Heart left ventricle (tissue), 16 donors: ENCODE measurements at regions not wholly inside any gene's neighbourhood (a gene's known extent, or its start where the extent isn't known, plus 50 kb on each side); places are given as distances from the start of the nearest gene placed in this dataset.

Experiments used
- ATAC-seq, 4 donors: fragments of 200-7000 bp; cut with Tn5 transposase; one replicate each; pipeline ENCODE4 v1.9.1; 2020 to 2022; ENCODE audit warnings: moderate library complexity in 4 of 4, mild to moderate bottlenecking in 3 of 4, moderate number of reproducible peaks in 1 of 4
- DNase-seq, 5 donors: peaks; one replicate each; pipeline ENCODE4 v3.0.0-alpha.2; 2020
- H3K27ac ChIP-seq, 12 donors: fragments of 200-600 bp; sonication (generic) in 4 of 12; one replicate each; pipeline versions ENCODE4 v1.5.0 to v1.8.0; 2016 to 2022; ENCODE audit warnings: mild to moderate bottlenecking in 2 of 12
- H3K27me3 ChIP-seq, 9 donors: fragments of 200-600 bp; sonication (generic) in 2 of 9; one replicate each; pipeline versions ENCODE4 v1.5.1 to v1.8.0; 2016 to 2022; ENCODE audit warnings: mild to moderate bottlenecking in 3 of 9
- H3K36me3 ChIP-seq, 9 donors: fragments of 200-600 bp; sonication (generic) in 2 of 9; one replicate each; pipeline versions ENCODE4 v1.5.0 to v1.8.0; 2018 to 2022; ENCODE audit warnings: mild to moderate bottlenecking in 2 of 9
- H3K4me1 ChIP-seq, 12 donors: fragments of 200-600 bp; sonication (generic) in 4 of 12; one replicate each; pipeline versions ENCODE4 v1.5.0 to v1.8.0; 2016 to 2022; ENCODE audit warnings: mild to moderate bottlenecking in 3 of 12
- H3K4me3 ChIP-seq, 12 donors: fragments of 200-600 bp; sonication (generic) in 4 of 12; one replicate each; pipeline versions ENCODE4 v1.5.0 to v1.8.0; 2017 to 2022; ENCODE audit warnings: mild to moderate bottlenecking in 9 of 12, moderate library complexity in 4 of 12
- H3K9me3 ChIP-seq, 12 donors: fragments of 200-600 bp; sonication (generic) in 4 of 12; one replicate each; pipeline versions ENCODE4 v1.5.0 to v1.8.0; 2016 to 2022; ENCODE audit warnings: mild to moderate bottlenecking in 1 of 12
- POLR2A ChIP-seq, 2 donors: fragments of 450-650 bp; IDR thresholded peaks; one replicate each; pipeline ENCODE4 v1.6.1; 2017; ENCODE audit warnings: antibody characterized with exemption in 2 of 2, mild to moderate bottlenecking in 2 of 2, moderate library complexity in 2 of 2
- WGBS, 4 donors: extraction: QIAGEN DNeasy Blood & Tissue Kit in 2 of 4; methylation state at CpG; one replicate each; pipeline versions ENCODE4 v1.1.5 to v1.1.7; 2013 to 2018; 5-methylcytosine and 5-hydroxymethylcytosine counted together
- intact Hi-C, 10 donors: fragments of 100-400 bp; cut with DNase I; formaldehyde crosslinking; loops; one replicate each; pipeline versions ENCODE4 v1.11.1 to v1.14.2; 2022
- TF ChIP-seq, protein P1 (sequence below), 12 donors: fragments of 200-600 bp; sonication (generic) in 4 of 12; IDR thresholded peaks; one replicate each; pipeline versions ENCODE4 v1.5.0 to v1.8.0; 2018 to 2022; ENCODE audit warnings: antibody characterized with exemption in 12 of 12, mild to moderate bottlenecking in 5 of 12
- donor health status: ischemic (EF 13 %, LVEDD 7.1; RV severe dilation, severe dysfunction).
- donor health status: healthy with polysubstance abuse.
- donor health status: DM: no; HTN: yes; CAD: no.
- donor health status: DM: no; HTN: no; CAD: no.
- donor health status: ischemic (EF 25% LVEDD 6.9; RV normal size, moderate dysfunction).
- donor health status: ischemic (EF 25% LVEDD 5.7; RV mildly dilated, moderate dysfunction).
- donor health status: healthy.
- donor health status: DM: yes; HTN: yes; CAD: no.
- donor health status: ischemic (EF 35%, LVEDD 5.7; RV mildly dilated, moderate dysfunction).
- donor health status: nonischemic (EF 11% LVEDD 7.7; RV severe dilation, severe dysfunction).
- donor health status: DM: yes; HTN: yes; CAD: no.
- donor health status: PGD.
- donor health status: ischemic (EF 29% LVEDD 5.4; RV normal size, mild dysfunction).
- donor health status: nonischemic (EF 23%, LVEDD 6.1; RV moderate dilation, normal function).

GRCh38 chr11:95295382-95296149 is 64.6 kb upstream of the SESN3 start:
- TF ChIP-seq POLR2A (IDR thresholded peaks at IDR 0.05): no peak
- TF ChIP-seq, protein P1, sequence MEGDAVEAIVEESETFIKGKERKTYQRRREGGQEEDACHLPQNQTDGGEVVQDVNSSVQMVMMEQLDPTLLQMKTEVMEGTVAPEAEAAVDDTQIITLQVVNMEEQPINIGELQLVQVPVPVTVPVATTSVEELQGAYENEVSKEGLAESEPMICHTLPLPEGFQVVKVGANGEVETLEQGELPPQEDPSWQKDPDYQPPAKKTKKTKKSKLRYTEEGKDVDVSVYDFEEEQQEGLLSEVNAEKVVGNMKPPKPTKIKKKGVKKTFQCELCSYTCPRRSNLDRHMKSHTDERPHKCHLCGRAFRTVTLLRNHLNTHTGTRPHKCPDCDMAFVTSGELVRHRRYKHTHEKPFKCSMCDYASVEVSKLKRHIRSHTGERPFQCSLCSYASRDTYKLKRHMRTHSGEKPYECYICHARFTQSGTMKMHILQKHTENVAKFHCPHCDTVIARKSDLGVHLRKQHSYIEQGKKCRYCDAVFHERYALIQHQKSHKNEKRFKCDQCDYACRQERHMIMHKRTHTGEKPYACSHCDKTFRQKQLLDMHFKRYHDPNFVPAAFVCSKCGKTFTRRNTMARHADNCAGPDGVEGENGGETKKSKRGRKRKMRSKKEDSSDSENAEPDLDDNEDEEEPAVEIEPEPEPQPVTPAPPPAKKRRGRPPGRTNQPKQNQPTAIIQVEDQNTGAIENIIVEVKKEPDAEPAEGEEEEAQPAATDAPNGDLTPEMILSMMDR (IDR thresholded peaks at IDR 0.05): no peak
- intact Hi-C loops: no loop called here
- Histone ChIP-seq H3K4me3 (no peak overlapping the region), H3K27ac (no peak overlapping the region), H3K36me3 (no peaks in the 10 kb centered on the region), H3K27me3 (no peaks in the 10 kb centered on the region), H3K9me3 (no peaks in the 10 kb centered on the region), H3K4me1 (peaks cover 0 to 21% (median 0%) of the 10 kb centered on the region in 12 donors)
- DNase-seq (no peak), ATAC-seq (no peak)
- WGBS, 4 donors: 94 to 95% (median 94%) methylated on average over 8 of the region's 8 CpGs

DNA sequence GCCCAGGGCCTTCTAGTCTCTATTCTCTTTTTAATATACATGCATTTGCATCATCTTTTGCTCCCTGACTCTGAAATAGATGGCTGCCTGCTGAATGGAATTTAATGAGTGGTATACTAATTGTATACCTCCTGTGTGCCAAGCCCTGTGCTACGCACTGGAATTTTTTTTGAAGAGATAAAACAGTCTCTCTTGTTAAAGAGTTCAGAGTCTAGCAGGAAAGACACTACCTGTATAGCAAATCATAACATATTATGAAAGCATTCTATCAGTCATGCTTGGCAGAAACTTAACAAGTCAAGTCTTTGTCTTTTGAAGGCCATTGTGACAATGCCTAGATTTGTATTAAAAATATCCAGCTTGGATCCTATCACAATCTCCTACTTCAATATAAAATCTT is 63.7 kb upstream of the SESN3 start:
- DNase-seq (no peak), ATAC-seq (no peak)
- intact Hi-C loops: no loop called here
- TF ChIP-seq, protein P1 (IDR thresholded peaks at IDR 0.05): no peak
- no peak for TF ChIP-seq POLR2A (IDR thresholded peaks at IDR 0.05)
- no peaks in the 10 kb centered on the region for H3K27me3 ChIP-seq
- H3K36me3 ChIP-seq: no peaks in the 10 kb centered on the region
- H3K27ac ChIP-seq: no peak overlapping the region
- H3K9me3 ChIP-seq: no peaks in the 10 kb centered on the region
- WGBS, 4 donors: 88 to 97% (median 95%) methylated on average over 1 of the region's 1 CpG
- peaks cover 0 to 21% (median 0%) of the 10 kb centered on the region in 12 donors for H3K4me1 ChIP-seq
- H3K4me3 ChIP-seq: no peak overlapping the region

DNA sequence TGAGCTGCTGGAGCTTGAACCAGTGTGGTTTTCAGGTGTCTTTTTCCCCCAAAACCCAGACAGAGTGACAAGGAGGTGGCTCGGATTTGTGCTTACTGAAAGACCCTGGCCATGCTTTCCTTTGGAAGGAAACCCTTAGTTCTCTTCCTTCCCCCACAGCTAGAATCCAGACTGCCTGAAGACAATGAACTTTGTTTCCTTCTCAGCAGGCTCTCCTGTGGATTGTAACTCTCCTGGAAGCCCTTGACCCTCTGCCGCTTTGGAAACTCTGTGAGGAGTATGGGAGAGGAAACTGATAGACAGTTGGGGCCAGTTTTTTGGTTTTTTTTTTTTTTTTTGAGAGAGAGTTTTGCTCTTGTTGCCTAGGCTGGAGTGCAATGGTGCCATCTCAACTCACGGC is 62.1 kb upstream of the SESN3 start:
- WGBS, 4 donors: 83 to 88% (median 86%) methylated on average over 3 of the region's 3 CpGs
- no peak for DNase-seq
- TF ChIP-seq, protein P1 (IDR thresholded peaks at IDR 0.05): no peak
- no peak for TF ChIP-seq POLR2A (IDR thresholded peaks at IDR 0.05)
- ATAC-seq: no peak
- H3K4me1 ChIP-seq: peaks cover 0 to 21% (median 0%) of the 10 kb centered on the region in 12 donors
- H3K27ac ChIP-seq: no peak overlapping the region
- intact Hi-C loops: no loop called here
- no peak overlapping the region for H3K4me3 ChIP-seq
- H3K36me3 ChIP-seq: no peaks in the 10 kb centered on the region
- H3K27me3 ChIP-seq: no peaks in the 10 kb centered on the region
- H3K9me3 ChIP-seq: no peaks in the 10 kb centered on the region

DNA sequence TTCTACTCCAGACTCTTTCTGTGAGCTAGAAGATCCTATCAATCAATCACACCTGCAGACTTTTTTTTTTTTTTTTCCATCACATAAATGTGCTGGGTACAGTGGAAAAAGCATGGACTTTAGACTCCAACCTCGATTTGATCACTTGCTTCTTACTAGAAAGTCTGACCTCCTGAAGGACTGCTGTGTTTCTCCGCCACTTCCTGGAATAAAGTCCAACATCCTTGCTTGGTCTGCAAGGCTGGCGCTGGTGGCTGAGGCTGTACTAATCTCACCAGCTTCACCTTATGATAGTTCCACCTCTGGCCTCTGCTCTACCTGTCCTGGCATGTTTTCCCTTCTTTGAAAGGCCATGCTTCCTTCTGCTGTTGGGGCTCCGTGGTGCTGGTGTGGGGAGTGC is 60.9 kb upstream of the SESN3 start:
- Histone ChIP-seq H3K27ac (no peak overlapping the region), H3K4me3 (no peak overlapping the region), H3K27me3 (no peaks in the 10 kb centered on the region), H3K4me1 (peaks cover 0 to 14% (median 0%) of the 10 kb centered on the region in 12 donors), H3K9me3 (no peaks in the 10 kb centered on the region), H3K36me3 (no peaks in the 10 kb centered on the region)
- DNase-seq (no peak), ATAC-seq (no peak)
- intact Hi-C loops: no loop called here
- WGBS, 4 donors: 78 to 82% (median 80%) methylated on average over 4 of the region's 4 CpGs
- TF ChIP-seq, protein P1 (IDR thresholded peaks at IDR 0.05): no peak
- no peak for TF ChIP-seq POLR2A (IDR thresholded peaks at IDR 0.05)
